ENCODE measurements at regions not wholly inside any gene's neighbourhood (a gene's known extent, or its start where the extent isn't known, plus 50 kb on each side); places are given as distances from the start of the nearest gene placed in this dataset.

DNA sequence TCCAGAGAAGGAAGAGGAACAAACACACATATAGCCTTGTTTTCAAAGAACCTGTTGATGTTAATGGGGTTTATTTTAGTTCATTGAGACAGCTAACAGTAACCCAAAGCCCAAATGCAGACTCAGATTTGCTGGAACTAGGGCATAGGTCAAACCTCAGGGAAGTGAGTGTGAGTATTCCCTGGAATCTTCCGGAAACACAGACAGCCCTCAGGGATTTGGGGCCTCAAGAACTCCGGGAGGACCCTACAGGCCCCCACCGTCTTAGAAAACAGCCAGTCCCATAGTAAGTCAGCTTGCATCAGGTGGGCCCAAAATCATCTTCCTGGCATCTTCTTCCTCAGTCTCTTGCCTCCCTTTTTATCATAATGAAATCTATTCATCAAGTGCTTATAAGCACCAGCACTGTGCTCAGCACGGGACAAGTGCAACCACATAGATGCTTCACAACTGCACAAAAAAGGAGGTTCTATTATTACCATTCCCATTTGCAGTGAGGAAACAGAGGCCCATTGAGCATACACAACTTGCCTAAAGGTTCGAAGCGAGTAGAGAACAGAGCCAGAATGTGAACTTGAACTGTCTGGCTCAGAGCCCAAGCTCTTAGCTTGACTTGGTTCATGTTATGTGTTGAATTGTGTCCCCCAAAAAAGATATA is 50.2 kb upstream of the BCL11A start:
- ATAC-seq = no peak
- no peak for DNase-seq (ENCODE audit: low spot score)

GRCh38 chr2:60604486-60605064 is 51.1 kb upstream of the BCL11A start:
- DNase-seq (ENCODE audit: low spot score) = no peak
- no peak for ATAC-seq

DNA sequence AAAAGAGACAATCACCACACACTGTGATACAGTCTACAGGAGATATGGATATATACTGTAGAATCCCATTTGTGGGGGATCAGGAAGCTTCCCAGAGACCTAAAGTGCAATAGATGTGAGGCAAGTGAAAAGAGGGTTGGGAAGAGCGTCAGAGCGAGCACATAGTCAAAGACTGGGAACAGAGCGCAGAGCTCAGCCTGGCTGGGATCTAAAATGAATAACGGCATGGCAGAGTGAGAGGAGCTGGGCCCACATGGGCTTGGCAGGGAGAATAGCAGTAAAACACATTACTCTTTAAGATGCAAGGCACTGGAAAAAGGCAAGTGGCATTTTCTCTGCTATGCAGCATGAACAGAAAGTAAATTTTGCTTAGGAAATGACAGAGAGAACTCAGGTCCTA is 52.4 kb upstream of the BCL11A start:
- ATAC-seq (no peak), DNase-seq (ENCODE audit: low spot score) (no peak)

GRCh38 chr2:60608679-60609078 is 55.2 kb upstream of the BCL11A start:
- no peak for ATAC-seq
- DNase-seq (ENCODE audit: low spot score) = no peak

GRCh38 chr2:60612033-60612432 is 58.6 kb upstream of the BCL11A start:
- ATAC-seq = no peak
- no peak for DNase-seq (ENCODE audit: low spot score)

- ATAC-seq = no peak
Observed at GRCh38 chr2:60614319-60614718, 60.9 kb upstream of the BCL11A start.

DNA sequence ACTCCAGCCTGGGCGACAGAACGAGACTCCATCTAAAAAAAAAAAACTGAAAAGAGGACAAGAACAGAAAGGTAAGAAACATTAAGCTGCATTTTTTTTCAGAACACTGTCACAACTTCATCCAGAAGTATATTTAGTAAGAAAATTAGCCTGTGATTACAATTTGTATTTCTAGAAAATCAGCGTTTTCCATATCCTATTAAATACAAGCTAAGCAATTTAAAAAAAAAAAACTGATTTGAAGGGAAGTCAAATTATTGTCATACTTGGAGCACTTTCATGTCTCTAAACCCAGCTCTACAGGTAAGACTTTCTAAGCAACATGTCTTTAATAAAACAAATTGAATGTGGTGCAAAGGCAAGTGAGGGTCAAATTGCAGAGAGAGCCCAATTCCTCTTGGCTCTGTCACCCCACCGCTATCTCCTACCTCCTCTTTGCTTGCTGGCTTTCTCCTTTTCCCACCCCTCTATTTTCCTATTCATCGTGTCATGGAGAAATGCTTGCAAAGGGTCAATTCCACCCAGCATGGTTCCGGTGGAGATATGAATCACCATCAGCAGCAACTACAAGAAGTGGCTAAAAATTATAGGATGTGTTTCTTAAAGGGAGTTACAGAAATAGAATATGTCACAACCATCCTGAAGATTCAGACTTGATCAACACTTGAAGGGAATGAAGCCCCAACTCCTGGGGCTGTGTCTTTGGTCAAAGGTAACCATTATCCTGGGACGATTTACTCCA is 68.4 kb upstream of the BCL11A start:
- ATAC-seq (no peak), DNase-seq (ENCODE audit: low spot score) (no peak)

More at GRCh38 chr2:60614319-60614718, 60.9 kb upstream of the BCL11A start:
- DNase-seq (ENCODE audit: low spot score) = no peak

DNA sequence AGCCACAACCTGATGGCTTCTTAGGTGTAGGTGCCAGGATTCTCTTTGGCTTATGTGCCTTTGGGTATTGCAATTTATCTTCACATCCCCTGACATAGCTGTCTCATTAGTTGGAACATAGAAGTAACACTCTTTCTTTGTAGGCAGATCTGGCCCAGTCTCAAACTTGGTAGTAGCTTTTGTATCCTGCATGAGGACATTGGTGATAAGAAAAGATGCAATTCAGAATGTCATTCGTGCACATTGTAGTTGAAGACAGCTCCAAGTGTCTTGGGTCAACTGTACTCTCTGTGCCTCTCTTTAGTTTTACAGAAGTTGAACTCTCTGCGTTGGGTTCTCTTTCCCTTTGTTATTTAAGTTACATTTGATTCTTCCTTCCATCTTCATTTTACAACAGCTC is 69.6 kb upstream of the BCL11A start:
- ATAC-seq = no peak
- no peak for DNase-seq (ENCODE audit: low spot score)

DNA sequence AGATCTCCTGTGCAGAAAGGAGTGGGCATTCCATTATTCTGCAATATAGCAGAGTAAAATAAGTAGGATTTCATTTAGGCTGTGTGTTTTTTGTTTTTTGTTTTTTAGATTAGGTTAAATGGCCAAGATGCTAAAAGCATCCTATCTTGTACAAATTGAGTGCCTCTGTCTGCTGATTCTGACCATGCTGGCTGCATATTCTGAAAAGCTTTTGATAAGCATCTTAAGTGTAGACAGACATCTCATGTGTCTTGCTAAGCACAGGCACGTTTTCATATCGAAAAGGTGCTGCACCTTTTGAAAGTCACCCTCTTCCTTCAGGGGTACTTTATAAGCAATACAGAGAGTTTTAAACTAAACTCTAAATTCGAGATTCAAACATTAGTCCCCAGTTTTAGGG is 74.0 kb upstream of the BCL11A start:
- DNase-seq (ENCODE audit: low spot score) (no peak), ATAC-seq (no peak)

GRCh38 chr2:60628026-60628425 is 74.6 kb upstream of the BCL11A start:
- ATAC-seq (no peak), DNase-seq (ENCODE audit: low spot score) (no peak)

DNA sequence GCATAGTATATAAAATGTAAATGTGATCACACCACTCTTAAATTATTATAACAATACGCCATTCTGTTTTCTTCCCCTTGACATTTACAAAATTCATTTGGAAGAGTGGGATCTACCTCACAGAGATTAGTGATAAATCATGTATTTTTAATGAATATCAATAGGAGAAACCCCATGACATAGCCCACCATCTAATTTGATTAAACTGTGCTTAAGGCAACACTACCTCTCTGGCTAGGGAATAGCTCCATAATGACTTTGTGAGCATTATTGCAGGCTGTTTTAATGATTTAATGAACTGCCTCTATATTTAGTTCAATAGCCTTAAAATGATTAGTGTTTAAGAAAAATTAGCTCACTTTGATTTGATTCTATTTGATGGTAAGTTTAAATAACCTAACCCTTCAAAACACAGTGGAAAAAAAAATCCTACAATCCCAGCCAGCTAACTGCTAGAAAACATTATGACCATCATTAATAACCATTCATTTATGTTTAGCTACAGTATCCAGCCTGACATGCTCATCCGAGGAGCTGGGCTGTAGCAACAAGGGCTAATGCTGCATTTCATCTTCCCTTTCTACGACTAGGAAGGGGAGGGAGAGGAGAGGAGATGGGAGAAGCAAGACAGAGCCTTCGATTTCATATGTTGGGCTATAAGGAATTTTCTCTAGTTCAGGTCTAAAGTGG is 75.3 kb upstream of the BCL11A start:
- DNase-seq (ENCODE audit: low spot score) = no peak
- no peak for ATAC-seq

GRCh38 chr2:60629305-60629662 is 75.8 kb upstream of the BCL11A start:
- ATAC-seq (no peak), DNase-seq (ENCODE audit: low spot score) (no peak)

- DNase-seq (ENCODE audit: low spot score) (no peak), ATAC-seq (no peak)
Observed at GRCh38 chr2:60629801-60630385, 76.4 kb upstream of the BCL11A start.

- ATAC-seq (no peak), DNase-seq (ENCODE audit: low spot score) (no peak)
Observed at GRCh38 chr2:60633615-60634014, 80.2 kb upstream of the BCL11A start.

- DNase-seq (ENCODE audit: low spot score) (no peak), ATAC-seq (no peak)
Observed at GRCh38 chr2:60634438-60634837, 81.0 kb upstream of the BCL11A start.

DNA sequence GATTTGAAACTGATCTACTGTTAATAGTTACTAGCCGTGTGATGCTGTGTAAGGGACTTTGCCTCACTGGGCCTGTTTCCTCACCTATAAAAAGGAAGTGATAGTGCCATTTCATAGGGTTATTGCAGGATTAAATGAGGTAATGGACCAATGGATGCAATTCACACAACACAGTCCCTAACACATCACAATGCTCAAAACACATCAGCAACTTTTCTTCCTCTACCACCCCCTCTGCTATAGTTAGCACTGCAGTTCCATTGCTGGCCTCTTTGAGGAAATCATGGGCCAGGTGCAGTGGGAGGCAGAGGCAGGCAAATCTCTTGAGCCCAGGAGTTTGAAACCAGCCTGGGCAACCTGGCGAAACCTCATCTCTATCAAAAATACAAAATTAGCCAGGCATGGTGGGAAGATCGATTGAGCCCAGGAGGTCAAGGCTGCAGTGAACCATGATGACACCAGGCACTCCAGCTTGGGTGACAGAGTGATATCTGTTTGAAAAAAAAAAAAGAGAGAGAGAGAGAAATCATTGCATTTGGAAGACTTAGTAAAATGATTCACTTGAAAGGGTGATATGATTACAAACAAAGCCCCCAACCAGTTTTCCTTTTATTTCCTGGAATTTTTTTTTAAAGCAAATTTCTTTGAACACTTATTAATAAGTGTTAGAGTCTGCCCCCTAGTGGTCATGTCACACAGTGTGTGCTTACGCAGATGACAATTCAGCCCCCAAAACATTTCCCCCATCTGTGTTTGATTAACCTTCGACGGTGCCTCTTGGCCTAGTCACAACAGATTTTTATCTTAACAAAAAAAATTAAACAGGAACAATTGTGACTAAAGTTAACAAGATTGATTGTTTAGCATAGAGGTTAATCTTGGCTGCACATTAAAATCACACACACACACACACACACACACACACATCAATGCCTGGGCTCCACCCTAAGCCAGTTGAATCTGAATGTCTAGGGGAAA is 88.6 kb upstream of the BCL11A start:
- ATAC-seq (peak; percentile 73), DNase-seq (ENCODE audit: low spot score) (no peak)

GRCh38 chr2:60643747-60644146 is 90.3 kb upstream of the BCL11A start:
- no peak for DNase-seq (ENCODE audit: low spot score)
- ATAC-seq = no peak

GRCh38 chr2:60644951-60645350 is 91.5 kb upstream of the BCL11A start:
- ATAC-seq = no peak
- no peak for DNase-seq (ENCODE audit: low spot score)

DNA sequence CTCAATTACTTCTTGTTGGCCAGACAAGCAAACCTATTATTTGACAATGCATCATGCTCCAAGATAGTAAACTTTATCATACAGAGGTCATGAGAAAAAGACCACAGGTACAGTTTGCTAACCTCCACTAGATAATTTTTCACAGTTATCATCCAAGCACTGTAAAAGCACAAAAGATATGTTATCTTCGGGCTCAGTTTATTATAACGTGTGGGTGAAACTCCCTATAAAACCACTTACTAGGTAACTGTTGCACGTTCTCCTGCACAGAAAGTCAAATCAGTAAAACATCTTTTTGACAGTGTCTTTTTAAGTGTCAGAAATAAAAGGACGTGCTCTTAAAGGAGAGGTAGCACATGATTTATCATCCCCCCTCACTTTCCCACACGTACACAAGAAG is 94.7 kb upstream of the BCL11A start:
- ATAC-seq (no peak), DNase-seq (ENCODE audit: low spot score) (no peak)

DNA sequence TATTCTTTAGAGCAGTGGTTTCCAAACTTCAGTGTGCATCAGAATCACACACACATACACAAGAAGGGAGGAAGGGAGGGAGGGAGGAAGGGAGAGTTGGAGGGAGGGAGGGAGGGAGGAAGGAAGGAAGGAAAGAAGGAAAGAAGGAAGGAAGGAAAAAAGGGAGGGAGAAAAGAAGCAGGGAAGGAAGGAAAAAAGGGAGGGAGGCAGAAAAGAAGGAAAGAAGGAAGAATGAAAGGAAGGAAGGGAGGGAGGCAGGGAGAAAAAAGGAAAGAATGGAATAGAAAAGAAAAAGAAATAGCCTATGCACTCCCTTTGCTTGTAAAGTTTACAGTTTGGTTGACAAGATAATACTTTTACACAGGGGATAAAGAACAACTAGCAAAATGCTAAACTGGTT is 96.3 kb upstream of the BCL11A start:
- DNase-seq (ENCODE audit: low spot score) = no peak
- ATAC-seq = no peak

Data from left lobe of liver (tissue), 2 donors.